Kidney (tissue), 13 donors: ENCODE measurements at regions not wholly inside any gene's neighbourhood (a gene's known extent, or its start where the extent isn't known, plus 50 kb on each side); places are given as distances from the start of the nearest gene placed in this dataset.

Experiments used
- DNase-seq, 5 donors: peaks; one replicate each; pipeline ENCODE4 v3.0.0-alpha.2; 2013 to 2020
- FAIRE-seq: peaks from 2 replicates; lab custom pipeline; 2012; peaks lifted over from hg19 to GRCh38; lab: Jason Lieb, UNC
- H3K27ac ChIP-seq, 2 donors: one replicate each; pipeline ENCODE4 v1.7.0; 2013; ENCODE audit warnings: low read depth in 2 of 2, low read length in 2 of 2, inconsistent platforms in 1 of 2
- H3K27me3 ChIP-seq: one replicate; pipeline ENCODE4 v1.7.1; 2013; ENCODE audit warnings: low read length, inconsistent platforms; ENCODE audit not compliant: control insufficient read depth, insufficient read depth
- H3K36me3 ChIP-seq, 3 donors: one replicate each; pipeline versions ENCODE4 v1.7.0 to v1.7.1; 2013; ENCODE audit warnings: low read length in 3 of 3, control low read depth in 1 of 3, inconsistent platforms in 1 of 3; ENCODE audit not compliant: insufficient read depth in 3 of 3, control insufficient read depth in 2 of 3
- H3K4me1 ChIP-seq, 3 donors: one replicate each; pipeline versions ENCODE4 v1.7.0 to v1.7.1; 2013; ENCODE audit warnings: low read length in 3 of 3, inconsistent platforms in 1 of 3, low read depth in 1 of 3; ENCODE audit not compliant: control insufficient read depth in 2 of 3, insufficient read depth in 2 of 3
- H3K4me3 ChIP-seq, 3 donors: one replicate each; pipeline versions ENCODE4 v1.7.0 to v1.8.1; 2013; ENCODE audit warnings: low read length in 3 of 3, control low read depth in 1 of 3, inconsistent platforms in 1 of 3
- H3K9ac ChIP-seq, 3 donors: one replicate each; pipeline versions ENCODE4 v1.7.0 to v1.7.1; 2013; ENCODE audit warnings: low read length in 3 of 3, control low read depth in 1 of 3, inconsistent platforms in 1 of 3
- H3K9me3 ChIP-seq, 3 donors: one replicate each; pipeline versions ENCODE4 v1.7.0 to v1.7.1; 2013; ENCODE audit warnings: low read length in 3 of 3, control low read depth in 1 of 3, inconsistent platforms in 1 of 3; ENCODE audit not compliant: control insufficient read depth in 2 of 3, insufficient read depth in 1 of 3
- intact Hi-C: fragments of 100-400 bp; cut with DNase I; formaldehyde crosslinking; loops from one replicate; pipeline ENCODE4 v1.11.1; 2022
- TF ChIP-seq, protein P1 (sequence below): IDR thresholded peaks from 3 replicates; pipeline ENCODE4 v1.5.1; 2012; ENCODE audit warnings: mild to moderate bottlenecking, moderate library complexity, borderline replicate concordance; ENCODE audit not compliant: insufficient read depth; ENCODE audit errors: extremely low read depth
- donor health status: control.
- donor health status: control.
- donor health status: control.
- donor health status: control.
- donor health status: control.
- donor health status: DM: yes; HTN: yes; CAD: no.
- donor health status: Normal renal cell carcinoma (clear cell type).

DNA sequence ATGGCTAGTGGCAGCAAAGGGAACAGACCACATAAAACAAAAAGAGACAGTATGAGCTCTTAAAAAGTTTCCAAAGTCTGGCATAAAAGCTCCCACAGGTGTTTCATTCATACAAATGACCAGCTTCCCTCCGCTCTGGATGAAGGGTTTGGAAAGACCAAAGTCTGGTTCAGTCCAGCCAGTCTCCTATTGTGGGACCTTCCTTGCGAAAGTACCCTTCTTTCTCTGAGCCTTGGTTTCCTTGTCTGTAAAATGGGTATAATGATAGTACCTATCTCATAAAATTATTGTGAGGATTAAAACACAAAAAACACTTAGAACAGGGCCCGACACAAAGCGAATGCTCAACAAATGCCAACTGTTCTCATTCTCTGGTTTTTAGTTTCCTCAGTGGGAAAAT is 77.2 kb downstream of the UNC5CL start:
- H3K27me3 ChIP-seq, result no peaks in the 10 kb centered on the region
- H3K27ac ChIP-seq, result no peak overlapping the region
- no peaks in the 10 kb centered on the region for H3K9me3 ChIP-seq
- DNase-seq, result no peak
- intact Hi-C loops, result no loop called here
- TF ChIP-seq, protein P1, sequence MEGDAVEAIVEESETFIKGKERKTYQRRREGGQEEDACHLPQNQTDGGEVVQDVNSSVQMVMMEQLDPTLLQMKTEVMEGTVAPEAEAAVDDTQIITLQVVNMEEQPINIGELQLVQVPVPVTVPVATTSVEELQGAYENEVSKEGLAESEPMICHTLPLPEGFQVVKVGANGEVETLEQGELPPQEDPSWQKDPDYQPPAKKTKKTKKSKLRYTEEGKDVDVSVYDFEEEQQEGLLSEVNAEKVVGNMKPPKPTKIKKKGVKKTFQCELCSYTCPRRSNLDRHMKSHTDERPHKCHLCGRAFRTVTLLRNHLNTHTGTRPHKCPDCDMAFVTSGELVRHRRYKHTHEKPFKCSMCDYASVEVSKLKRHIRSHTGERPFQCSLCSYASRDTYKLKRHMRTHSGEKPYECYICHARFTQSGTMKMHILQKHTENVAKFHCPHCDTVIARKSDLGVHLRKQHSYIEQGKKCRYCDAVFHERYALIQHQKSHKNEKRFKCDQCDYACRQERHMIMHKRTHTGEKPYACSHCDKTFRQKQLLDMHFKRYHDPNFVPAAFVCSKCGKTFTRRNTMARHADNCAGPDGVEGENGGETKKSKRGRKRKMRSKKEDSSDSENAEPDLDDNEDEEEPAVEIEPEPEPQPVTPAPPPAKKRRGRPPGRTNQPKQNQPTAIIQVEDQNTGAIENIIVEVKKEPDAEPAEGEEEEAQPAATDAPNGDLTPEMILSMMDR, result no peak
- no peak overlapping the region for H3K9ac ChIP-seq
- no peaks in the 10 kb centered on the region for H3K36me3 ChIP-seq
- H3K4me3 ChIP-seq, result no peak overlapping the region
- FAIRE-seq, result no peak
- no peaks in the 10 kb centered on the region for H3K4me1 ChIP-seq

DNA sequence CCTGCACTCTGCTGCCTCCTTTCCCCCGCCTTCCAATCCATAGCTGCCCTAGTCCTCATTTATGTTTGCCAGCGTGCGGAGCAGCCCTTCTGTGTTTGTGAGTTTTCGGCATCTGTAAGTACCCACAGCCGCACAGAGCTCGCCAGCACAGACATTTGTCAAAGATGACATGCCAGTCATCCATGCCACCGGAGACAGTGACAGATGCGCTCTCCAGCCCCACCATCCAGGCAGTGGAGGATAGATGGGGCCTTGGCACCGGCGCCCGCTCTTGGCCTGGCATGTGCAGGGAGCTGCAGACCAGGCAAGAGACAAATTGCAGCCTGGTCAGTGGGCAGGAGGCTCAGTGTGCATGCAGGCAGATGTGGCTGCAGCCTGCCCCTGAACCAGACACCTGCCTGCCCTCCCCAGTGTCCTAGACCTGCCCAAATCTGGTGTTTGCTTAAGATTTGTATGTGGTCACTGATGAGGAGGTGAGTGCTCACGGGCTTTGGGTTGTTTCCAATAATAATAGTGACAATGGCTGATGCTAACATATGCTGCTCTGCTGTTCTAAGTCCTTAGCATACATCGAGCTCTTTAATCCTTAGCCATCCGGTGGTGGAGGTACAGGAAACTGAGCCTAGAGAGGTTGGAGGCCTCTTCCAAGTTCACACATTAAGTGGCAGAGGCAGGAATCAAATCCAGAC is 78.1 kb downstream of the UNC5CL start:
- no peak overlapping the region for H3K9ac ChIP-seq
- no peaks in the 10 kb centered on the region for H3K27me3 ChIP-seq
- H3K4me3 ChIP-seq, result no peak overlapping the region
- FAIRE-seq, result no peak
- no peaks in the 10 kb centered on the region for H3K9me3 ChIP-seq
- no peak overlapping the region for H3K27ac ChIP-seq
- TF ChIP-seq, protein P1, result no peak
- intact Hi-C loops, result no loop called here
- DNase-seq, result no peak
- no peaks in the 10 kb centered on the region for H3K36me3 ChIP-seq
- H3K4me1 ChIP-seq, result no peaks in the 10 kb centered on the region

DNA sequence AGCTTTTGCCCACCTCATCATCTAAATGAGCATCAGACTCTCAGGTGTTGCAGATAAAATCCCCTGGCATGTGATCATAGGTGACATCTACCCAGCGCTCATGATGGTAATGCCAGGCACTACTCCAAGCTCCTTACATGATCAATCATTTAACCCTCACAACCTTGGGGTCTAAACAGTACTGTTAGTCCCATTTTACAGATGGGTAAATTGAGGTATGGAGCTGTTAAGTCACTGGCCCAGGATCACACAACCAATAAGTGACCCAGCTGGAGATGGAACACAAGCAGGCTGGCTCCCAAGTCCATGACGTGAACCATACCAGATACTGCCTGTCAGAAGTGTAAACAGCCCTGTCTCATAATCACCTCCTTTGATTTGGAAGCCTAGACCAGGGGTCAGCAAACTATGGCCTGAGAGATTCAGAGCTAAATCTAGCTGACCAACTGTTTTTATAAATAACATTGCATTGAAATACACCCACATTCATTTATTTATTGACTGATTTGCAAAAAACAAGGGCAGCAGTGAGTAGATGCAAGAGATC is 79.2 kb downstream of the UNC5CL start:
- no peak overlapping the region for H3K9ac ChIP-seq
- no peaks in the 10 kb centered on the region for H3K27me3 ChIP-seq
- no peak overlapping the region for H3K4me3 ChIP-seq
- H3K36me3 ChIP-seq, result no peaks in the 10 kb centered on the region
- H3K27ac ChIP-seq, result no peak overlapping the region
- intact Hi-C loops, result no loop called here
- DNase-seq (no peak), FAIRE-seq (no peak)
- no peaks in the 10 kb centered on the region for H3K9me3 ChIP-seq
- TF ChIP-seq, protein P1, result no peak
- H3K4me1 ChIP-seq, result no peaks in the 10 kb centered on the region
